ENCODE measurements at regions not wholly inside any gene's neighbourhood (a gene's known extent, or its start where the extent isn't known, plus 50 kb on each side); places are given as distances from the start of the nearest gene placed in this dataset.
"Not testable (repeated sequence)": the region's sequence is repeated elsewhere in the genome, so short reads cannot be mapped to it uniquely, and the experiment has no call there.

DNA sequence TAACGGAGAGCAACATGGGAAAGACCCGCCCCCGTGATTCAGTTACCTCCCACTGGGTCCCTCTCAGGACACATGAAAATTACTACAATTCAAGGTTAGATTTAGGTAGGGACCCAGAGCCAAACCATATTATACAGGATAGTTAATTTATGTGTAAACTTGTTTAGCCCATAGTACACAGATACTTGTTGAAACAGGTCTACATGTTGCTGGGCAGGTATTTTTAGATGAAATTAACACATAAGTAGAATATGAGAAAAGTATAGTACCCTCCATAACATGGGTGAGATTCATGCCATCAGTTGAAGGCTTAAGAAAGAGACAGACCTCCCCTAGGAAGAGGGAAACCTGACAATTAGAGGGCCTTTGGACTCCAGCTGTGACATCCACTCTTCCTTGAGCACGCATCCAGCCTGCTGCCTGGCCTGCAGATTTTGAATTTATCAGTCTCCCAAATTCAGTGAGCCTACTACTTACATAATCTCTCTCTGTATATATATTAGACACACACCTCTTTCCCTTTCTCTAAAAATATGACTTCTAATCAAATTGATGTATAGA lies 463.5 kb upstream of the NETO1 start:
- DNase-seq (ENCODE audit: low read depth) = no peak

DNA sequence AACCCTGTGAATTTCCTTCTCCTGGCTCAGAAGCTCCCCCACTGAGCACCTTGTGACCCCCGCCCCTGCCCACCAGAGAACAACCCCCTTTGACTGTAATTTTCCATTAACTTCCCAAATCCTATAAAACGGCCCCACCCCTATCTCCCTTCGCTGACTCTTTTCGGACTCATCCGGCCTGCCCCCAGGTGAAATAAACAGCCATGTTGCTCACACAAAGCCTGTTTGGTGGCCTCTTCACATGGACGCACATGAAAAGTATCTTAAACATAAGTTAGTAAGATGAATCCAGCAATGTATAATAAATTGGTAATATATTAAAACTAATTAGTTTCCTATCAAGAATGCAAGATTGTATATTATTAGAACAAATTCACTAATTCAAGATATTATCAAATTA lies 462.3 kb upstream of the NETO1 start:
- not testable (repeated sequence) for DNase-seq (ENCODE audit: low read depth)

DNA sequence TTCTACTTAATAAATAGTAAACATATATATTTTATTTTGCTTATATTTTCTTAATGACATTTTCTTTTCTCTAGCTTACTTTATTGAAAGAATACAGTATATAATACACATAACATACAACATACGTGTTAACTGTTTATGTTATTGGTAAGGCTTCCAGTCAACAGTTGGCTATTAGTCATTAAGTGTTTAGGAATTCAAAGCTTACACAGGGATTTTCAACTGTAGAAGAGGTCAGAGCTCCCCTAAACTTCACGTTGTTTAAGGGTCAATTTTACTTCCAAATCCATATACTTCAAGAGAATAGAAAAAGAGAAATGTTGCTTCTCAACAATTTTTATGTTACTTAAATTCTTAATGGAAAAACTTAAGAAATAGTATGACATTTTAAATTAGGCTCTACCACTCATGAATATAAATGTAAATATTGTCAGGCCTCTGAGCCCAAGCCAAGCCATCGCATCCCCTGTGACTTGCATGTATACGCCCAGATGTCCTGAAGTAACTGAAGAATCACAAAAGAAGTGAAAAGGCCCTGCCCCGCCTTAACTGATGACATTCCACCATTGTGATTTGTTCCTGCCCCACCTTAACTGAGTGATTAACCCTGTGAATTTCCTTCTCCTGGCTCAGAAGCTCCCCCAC lies 456.5 kb upstream of the NETO1 start:
- DNase-seq (ENCODE audit: low read depth) = not testable (repeated sequence)

DNA sequence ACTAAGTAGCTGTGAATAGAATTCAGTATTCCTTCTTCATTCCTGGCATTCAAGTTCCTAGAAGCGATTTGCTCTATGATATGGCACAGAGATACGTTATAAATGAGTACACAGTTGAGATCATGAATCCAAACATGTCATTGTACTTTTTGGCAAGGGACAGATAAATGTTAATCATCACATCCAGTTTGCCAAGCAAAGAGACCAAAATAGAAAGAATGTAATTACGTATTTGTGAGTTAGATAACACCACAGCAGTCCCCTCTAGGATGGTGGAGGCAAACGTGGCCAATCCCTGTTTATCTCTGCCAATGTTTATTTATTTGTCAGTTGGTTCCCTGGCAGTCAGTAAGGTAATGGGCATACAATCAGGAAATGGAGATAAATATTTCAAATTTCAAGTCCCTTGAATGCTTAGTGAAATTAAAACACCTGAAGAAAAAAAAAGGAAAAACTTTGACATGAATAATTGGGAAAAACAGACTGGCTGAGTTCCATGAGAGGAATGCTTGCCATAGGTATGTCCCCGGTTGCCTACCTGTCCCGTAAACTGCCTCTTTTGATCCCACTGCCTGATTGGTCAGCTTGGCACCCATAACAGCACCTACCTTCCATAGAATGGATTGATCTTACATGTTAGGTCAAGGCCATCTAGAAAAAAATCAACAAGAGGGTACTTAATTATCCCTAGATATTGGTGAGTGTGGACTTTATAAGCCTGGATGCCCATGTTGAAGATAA lies 451.1 kb upstream of the NETO1 start:
- no peak for DNase-seq (ENCODE audit: low read depth)

DNA sequence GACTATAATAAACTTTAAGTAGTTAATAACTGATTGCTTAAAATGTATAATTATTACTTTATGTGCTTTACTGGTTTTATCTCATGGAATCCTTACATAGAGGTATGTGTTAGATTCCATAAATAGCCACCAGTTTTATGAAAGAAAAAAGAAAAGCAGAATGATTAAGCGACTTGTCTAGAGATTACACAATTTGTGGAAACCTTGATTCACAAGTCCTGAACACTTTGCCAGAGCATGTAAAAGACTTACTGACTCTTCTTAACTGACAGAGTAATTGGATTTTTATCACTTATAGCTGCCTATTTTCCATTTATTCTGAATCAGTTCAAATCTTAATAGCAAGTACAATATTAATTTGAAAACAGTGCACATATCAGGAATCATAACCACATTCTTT lies 448.7 kb upstream of the NETO1 start:
- DNase-seq (ENCODE audit: low read depth) = no peak

DNA sequence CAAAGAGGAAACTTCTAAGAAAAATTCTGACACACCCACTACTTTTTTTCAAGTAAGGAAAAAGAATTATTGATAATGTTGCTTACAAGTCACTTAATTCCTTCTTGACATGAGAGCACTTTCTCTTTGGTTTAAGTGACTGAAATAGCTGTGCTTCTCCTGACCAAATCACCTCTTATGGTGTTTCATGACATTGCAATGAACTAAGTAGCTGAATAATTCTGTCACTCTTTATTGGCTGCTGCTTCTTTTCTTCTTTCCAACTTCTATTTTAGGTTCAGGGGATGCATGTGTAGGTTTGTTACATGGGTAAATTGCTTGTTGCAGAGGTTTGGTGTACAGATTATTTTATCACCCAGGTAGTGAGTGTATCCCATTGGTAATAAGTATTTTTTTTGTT lies 447.6 kb upstream of the NETO1 start:
- no peak for DNase-seq (ENCODE audit: low read depth)

DNA sequence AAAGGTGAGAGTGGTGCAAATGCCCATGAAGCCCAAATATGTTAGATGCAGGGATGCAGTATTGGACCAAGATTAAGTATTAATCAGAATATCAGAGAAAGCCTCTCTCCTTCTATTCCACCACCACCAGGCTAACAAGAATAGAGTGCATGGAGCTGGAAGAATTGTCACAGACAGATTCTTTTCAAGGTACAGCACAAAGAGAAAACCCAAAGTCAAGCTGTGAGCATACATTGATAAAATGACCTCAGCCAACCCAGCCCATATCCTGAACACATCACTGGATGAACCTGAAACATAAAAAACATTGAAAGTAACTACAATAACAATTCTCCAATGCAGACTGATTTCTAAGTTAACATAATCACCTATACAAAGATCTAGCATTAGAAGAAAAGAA lies 445.7 kb upstream of the NETO1 start:
- DNase-seq (ENCODE audit: low read depth) = no peak

DNA sequence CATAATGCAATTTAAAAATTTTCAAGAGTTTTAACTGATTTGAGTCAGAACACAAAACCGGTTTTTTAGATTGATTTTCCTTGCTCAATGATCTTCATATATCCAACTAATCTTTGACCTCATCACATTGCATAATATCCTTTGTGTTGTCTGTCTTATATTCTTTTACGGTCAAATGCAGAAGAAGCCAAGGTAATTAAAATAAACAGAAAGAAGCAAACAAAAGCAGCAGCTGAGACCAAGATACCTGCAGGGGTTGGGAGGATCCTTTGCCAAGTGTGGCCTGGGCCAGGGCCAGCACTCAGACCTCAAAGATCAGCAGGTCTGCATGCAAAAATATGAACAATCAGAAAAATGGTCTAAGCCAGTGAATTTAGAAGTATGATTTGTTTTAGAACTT lies 428.9 kb upstream of the NETO1 start:
- no peak for DNase-seq (ENCODE audit: low read depth)

DNA sequence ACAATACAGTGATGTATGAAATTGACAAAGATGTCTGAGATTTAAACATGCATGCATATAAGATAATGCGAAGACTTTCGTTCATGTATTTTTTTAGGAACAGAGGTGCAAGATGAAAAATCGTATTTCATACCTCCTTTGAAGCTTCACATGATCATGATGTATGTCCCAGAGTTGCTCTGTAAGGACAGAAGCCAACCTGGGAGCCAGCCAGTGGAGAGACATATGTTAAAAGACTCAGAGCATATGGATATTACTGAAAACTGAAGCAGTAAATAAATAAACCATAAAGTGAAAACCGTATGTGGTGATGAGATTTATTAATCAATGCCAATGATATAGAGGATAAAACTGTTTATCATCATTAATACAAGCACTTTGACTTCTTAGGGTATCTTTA lies 424.4 kb upstream of the NETO1 start:
- no peak for DNase-seq (ENCODE audit: low read depth)

DNA sequence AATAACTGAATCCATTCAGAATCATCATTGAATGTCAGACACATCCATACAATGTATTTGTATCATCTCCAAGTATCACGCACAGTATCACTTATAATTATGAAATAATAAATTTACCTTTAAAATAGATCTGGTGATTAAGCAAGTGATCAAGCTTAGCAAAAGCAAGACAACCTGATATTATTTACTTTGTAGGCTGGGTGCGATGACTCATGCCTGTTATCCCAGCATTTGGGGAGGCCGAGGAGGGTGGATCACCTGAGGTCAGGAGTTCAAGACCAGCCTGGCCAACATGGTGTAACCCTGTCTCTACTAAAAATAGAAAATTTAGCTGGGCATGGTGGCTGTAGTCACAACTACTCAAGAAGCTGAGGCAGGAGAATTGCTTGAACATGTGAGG lies 421.0 kb upstream of the NETO1 start:
- DNase-seq (ENCODE audit: low read depth) = peak; percentile 2

DNA sequence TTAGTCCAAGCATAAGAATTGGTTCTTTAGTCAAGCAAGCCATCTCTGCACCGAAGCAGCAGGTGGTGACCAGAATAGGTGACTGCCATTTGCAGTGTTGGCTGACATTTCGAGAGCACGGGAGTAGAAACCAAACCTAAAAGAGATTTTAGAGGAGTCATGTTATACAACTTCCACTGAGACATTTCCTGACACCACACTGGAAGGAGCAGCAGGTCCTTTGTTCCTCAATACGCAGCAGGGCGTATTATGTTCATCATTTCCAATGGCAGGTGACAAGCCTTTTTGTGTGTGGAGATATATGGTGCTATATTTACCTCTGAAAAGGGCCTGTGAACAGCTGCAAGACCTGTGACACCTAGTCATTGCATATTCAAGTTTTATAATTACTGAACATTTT lies 418.8 kb upstream of the NETO1 start:
- DNase-seq (ENCODE audit: low read depth) = no peak

DNA sequence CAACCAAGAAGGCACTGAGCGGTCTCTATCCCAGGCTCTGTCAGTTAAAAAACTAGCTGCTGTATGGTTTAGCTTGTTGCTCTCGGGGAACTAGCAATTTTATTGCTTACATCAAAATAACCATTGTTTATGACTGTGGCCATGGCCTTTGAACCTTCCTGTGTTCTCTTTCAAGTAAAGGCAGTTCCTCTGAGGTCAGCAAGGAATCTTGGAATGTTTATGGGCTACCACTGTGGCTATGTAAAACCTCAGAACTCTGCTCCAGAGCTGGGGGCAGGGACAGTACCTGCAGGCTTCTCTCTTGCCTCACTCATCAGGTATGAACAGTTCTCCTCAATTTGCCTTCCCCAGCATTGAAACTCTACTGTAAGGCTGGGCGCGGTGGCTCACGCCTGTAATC lies 416.0 kb upstream of the NETO1 start:
- peak; percentile 26 for DNase-seq (ENCODE audit: low read depth)

DNA sequence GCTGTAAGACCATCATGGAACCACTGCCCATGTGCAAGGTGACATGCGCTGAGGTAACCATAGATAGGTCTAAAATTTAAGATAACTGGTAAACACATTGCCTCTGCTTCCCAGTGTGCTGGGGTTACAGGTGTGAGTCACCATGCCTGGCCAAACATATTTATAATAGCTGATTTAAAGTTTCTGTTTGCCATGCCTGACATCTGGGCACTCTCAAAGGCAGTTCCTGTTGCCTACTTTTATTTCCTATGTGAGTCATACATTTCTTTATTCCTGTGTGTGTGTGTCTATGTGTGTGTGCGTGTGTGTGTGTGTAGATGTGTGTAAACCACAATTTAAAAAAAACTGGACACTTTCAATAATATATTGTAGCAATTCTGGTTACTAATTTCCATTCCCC lies 415.2 kb upstream of the NETO1 start:
- DNase-seq (ENCODE audit: low read depth) = peak; percentile 69

DNA sequence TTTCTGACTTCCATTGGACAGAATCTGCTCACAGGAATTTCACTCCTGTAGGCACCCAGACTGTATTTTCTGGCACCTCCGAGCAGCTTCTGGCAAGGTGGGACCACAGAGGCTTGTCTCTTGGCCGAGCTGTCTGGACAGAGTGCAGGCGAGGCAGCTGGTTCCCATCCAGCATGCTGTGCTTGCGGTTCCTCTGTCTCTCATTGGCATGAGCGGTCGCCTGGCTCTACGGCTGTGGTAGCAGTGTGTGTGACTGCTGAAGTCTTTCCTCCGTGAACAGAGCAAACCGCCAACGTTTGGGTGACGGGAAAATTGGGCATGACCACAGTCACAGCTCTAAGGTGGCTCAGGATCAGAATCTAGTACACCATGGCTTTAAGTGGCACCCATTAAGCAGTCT lies 411.7 kb upstream of the NETO1 start:
- DNase-seq (ENCODE audit: low read depth) = no peak

DNA sequence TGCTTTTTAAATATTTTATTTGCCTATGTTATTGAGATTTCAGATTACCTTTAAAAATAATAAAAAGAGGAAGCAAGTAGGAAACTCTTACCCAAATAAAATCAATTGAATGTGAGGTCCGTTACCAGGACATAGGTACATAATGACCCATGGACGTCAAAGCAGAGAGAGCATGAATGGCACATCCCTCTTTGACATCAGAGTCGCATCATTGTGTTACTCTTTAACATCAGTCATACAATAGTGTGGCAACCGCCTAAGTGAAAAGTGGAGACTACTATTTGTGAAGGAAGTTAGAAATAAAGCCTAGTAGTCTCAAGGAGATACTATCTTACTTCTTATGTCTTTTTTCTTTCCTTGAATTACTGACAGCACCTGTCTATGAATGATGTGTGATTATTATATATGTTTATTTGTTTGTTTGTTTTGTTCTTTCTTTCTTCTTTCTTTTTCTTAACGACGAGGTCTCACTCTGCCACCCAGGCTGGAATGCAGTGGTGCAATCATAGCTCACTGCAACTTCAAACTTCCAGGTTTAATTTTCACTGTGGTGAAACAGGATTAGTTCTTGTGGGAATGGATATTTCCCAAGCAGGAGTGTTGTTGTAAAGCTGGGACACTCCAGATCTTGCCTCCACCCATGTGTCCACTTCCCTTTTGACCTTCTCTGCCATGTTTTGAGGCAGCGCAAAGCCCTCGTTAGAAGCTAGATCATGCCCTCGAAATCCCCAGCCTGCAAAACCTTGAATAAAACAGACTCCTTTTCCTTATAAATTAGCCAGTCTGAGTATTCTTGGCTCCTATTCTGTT lies 407.2 kb upstream of the NETO1 start:
- DNase-seq (ENCODE audit: low read depth) = no peak

DNA sequence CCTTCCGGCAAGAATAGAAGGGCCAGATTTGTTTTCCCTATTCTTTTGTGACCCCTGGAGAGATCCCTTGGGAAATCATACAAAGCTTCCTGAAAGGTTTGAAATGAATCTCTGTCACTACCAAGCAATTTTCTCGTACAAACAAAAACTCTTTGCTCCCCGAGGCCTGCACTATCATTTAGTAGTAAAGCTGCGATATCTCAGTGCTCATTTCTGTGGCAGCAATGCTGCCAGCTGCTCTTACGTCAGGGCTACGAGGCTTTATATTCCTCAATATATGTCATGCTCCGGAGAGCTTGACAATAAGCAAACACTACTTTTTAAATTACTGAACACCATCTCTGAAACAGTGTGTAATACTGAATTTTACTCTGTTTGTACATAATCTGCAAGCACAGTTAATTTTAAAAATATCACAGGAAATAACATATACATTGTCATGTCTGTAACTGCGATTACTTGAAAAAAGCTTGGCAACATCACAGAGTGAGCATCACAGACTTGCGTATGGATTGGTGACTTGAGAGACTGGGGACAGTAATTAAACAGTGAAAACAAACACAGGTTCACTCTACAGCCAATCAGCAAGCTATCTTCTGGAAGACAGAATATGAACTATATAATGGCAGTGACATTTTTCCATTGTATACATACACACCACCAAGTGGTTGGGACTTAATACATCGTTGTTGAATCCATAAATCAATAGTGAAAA lies 403.3 kb upstream of the NETO1 start:
- no peak for DNase-seq (ENCODE audit: low read depth)

DNA sequence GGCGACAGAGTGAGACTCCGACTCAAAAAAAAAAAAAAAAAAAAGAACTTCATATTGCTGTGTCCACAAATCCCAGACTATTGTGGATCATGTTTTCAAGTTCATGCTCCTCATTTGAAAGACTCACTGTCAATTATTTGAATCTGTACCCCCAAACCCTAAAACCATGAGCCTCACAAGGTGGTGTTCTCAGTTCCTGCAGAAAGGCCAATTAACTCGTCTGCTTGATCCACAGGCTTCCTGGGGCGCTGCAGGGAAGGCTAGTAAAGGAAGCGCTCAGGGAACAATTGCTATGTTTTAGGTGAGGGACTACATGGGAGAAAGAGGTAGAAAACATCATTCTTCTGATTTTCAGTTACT lies 396.8 kb upstream of the NETO1 start:
- DNase-seq (ENCODE audit: low read depth) = no peak

DNA sequence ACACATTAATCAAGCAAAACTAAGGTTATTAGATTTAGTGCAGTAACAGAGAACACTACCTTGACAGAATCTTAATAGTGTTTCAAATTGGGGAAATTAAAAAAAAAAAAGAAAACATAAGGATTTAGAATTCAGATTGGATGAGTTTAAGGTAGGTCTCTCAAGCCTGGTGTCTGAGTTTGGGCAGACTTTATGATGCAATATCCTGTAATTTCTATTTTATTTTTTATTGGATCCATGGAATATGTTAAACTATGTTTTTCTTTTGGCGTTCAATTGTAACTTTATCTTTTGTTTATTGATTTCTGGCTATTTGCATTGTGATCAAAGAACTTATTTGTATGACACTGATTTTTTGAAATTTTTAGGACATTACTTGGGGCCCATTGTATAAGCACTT lies 394.1 kb upstream of the NETO1 start:
- DNase-seq (ENCODE audit: low read depth) = no peak

DNA sequence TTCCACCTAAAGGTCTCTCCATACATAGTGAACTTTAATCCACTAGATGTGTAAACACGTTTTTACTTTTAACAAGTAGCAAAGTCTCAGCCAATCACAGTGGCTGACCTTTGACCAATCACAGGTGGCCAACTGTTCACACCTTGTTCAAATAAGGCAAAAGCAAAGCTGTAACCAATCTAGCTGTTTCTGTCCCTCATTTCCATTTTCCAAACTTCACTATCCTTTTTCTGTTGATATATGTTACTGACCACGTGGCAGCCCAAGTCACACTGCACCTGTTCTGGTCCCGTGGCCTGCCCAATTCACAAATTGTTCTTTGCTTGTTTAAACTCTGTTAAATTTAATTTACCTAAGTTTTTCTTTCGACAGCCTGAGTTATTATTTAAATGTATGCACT lies 393.5 kb upstream of the NETO1 start:
- no peak for DNase-seq (ENCODE audit: low read depth)

DNA sequence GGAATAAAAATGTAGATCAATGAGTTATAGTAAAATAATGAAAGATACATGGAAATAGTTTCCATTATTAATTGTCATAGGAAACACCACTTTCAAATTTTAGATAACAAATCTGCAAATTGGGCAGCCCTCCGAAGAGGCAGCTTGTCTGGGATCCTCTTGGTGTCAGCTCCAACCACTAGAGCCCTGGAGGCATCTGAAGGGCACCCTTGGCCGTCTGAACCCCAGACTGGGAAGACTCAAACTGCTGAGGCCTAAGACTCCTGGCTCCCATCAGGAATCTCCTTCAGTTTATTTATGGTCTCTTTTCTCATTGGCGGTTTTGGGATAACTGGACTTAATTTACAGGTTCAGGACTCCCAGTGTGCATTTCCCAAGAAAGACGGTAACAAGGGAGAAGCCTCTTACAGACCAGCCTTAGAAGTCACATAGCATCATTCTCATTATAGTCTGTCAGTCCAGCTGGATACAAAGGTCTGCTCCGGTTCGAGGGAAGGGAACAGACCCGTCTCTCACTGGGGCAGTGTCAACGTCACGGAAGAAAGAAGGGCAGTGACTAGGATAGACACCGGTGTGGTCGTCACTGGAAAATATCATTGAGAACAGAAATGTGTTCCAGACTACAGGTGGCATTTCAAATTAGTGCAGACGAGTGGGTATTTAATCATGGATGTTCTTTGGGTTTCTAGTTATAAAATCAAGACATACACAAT lies 390.7 kb upstream of the NETO1 start:
- no peak for DNase-seq (ENCODE audit: low read depth)

DNA sequence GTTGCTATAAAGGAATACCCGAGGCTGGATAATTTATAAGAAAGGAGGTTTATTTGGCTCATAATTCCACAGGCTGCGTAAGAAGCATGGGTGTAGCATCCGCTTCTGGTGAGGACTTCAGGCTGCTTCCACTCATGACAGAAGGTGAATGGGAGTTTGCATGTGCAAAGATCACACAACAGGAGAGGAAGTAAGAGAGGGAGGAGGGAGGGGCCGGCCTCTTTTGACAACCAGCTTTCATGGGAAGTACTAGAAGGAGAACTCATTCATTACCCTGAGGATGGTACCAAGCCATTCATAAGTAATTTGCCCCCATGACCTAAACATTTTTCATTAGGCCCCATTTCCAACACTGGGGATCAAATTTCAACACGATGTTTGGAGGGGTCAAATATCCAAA lies 386.8 kb upstream of the NETO1 start:
- DNase-seq (ENCODE audit: low read depth) = no peak
